GM12878 (cell line): ENCODE measurements at regions not wholly inside any gene's neighbourhood (a gene's known extent, or its start where the extent isn't known, plus 50 kb on each side); places are given as distances from the start of the nearest gene placed in this dataset.

Experiments
- ATAC-seq: fragments of 200-7000 bp; cut with Tn5 transposase; 3 replicates; pipeline ENCODE4 v1.9.1; 2020; ENCODE audit warnings: mild to moderate bottlenecking, moderate library complexity
- BruUV-seq: library from RNA; stranded (reverse); fragments of 400-500 nt; replicated peaks from 2 replicates; lab custom pipeline; 2021; lab: Mats Ljungman, UMichigan
- CTCF ChIA-PET: fragments of 300-600 bp; sonication (Branson Sonifier 250); formaldehyde crosslinking; extraction: SDS; loops from one replicate; lab custom pipeline; 2021; ENCODE audit warnings: inconsistent platforms; lab: Yijun Ruan, JAX
- POLR2A ChIA-PET: fragments of 350-600 bp; formaldehyde crosslinking; extraction: SDS; loops from one replicate; lab custom pipeline; 2021; ENCODE audit warnings: inconsistent platforms; lab: Charles Lee
- RAD21 ChIA-PET: fragments of 300-600 bp; sonication (Branson Sonifier 250); formaldehyde crosslinking; loops from one replicate; lab custom pipeline; 2023; ENCODE audit warnings: antibody characterized with exemption; ENCODE audit not compliant: unreplicated experiment; lab: Charles Lee
- SMC1A ChIA-PET: fragments of 300-600 bp; sonication (Branson Sonifier 250); formaldehyde crosslinking; loops from one replicate; lab custom pipeline; 2023; ENCODE audit not compliant: unreplicated experiment, uncharacterized antibody; lab: Charles Lee
- DNase-seq: peaks from one replicate; pipeline ENCODE4 v3.0.0-alpha.2; 2011; ENCODE audit warnings: low read depth, low spot score
- FAIRE-seq: peaks from 3 replicates; lab custom pipeline; 2011; peaks lifted over from hg19 to GRCh38; lab: Jason Lieb, UNC
- H2AFZ ChIP-seq: 2 replicates; pipeline ENCODE4 v1.6.0; 2011; ENCODE audit warnings: low read depth, low read length, control low read depth; ENCODE audit not compliant: control insufficient read depth
- H3K27ac ChIP-seq: 2 replicates; pipeline ENCODE4 v1.5.1; 2011; ENCODE audit warnings: control low read depth; ENCODE audit not compliant: control insufficient read depth, insufficient read depth
- H3K27me3 ChIP-seq, 2 experiments: replicated peaks in 1 of 2; 2 replicates each; pipeline versions ENCODE4 v1.6.0 to v1.6.1; 2011; ENCODE audit warnings: low read length in 1 of 2; ENCODE audit not compliant: control insufficient read depth in 2 of 2, insufficient read depth in 2 of 2
- H3K36me3 ChIP-seq, 2 experiments: 2 replicates each; pipeline ENCODE4 v1.5.1; 2011; ENCODE audit warnings: low read length in 1 of 2; ENCODE audit not compliant: control insufficient read depth in 2 of 2, insufficient read depth in 2 of 2
- H3K4me1 ChIP-seq: 2 replicates; pipeline ENCODE4 v1.6.1; 2011; ENCODE audit warnings: mild to moderate bottlenecking, low read length, moderate library complexity, mixed read lengths; ENCODE audit not compliant: control insufficient read depth, insufficient read depth
- H3K4me2 ChIP-seq: 2 replicates; pipeline ENCODE4 v1.6.0; 2011; ENCODE audit warnings: control low read depth; ENCODE audit not compliant: control insufficient read depth, insufficient read depth
- H3K4me3 ChIP-seq: fragments of 200-600 bp; sonication (generic); 2 replicates; pipeline ENCODE4 v1.5.1; 2016
- H3K79me2 ChIP-seq: 2 replicates; pipeline ENCODE4 v1.6.0; 2011; ENCODE audit warnings: low read length; ENCODE audit not compliant: control insufficient read depth, insufficient read depth
- H3K9ac ChIP-seq: 2 replicates; pipeline ENCODE4 v1.8.0; 2011; ENCODE audit warnings: low read length, control low read depth, mixed read lengths; ENCODE audit not compliant: control insufficient read depth, insufficient read depth
- H3K9me3 ChIP-seq: replicated peaks from 3 replicates; pipeline ENCODE4 v1.5.1; 2011; ENCODE audit warnings: mild to moderate bottlenecking, low read length; ENCODE audit not compliant: control insufficient read depth, insufficient read depth
- H4K20me1 ChIP-seq: 2 replicates; pipeline ENCODE4 v1.6.0; 2011; ENCODE audit not compliant: control insufficient read depth, insufficient read depth
- ASH2L ChIP-seq: fragments of 300-600, 200-600 bp; sonication (generic); IDR thresholded peaks from 2 replicates; pipeline ENCODE4 v1.6.1; 2017; ENCODE audit warnings: low read depth, mild to moderate bottlenecking, borderline replicate concordance
- BCL11A ChIP-seq: IDR thresholded peaks from 2 replicates; pipeline ENCODE4 v1.6.1; 2011; ENCODE audit warnings: low read depth, low read length
- CBFB ChIP-seq: IDR thresholded peaks from 2 replicates; pipeline ENCODE4 v1.6.1; 2016; ENCODE audit warnings: antibody characterized with exemption, low read depth
- CBX5 ChIP-seq: sonication (generic); IDR thresholded peaks from 2 replicates; pipeline ENCODE4 v1.6.1; 2016; ENCODE audit warnings: low read depth, moderate library complexity, mild to moderate bottlenecking, inconsistent platforms
- CREM ChIP-seq: IDR thresholded peaks from 2 replicates; pipeline ENCODE4 v1.6.1; 2014; ENCODE audit warnings: antibody characterized with exemption, low read depth
- DPF2 ChIP-seq: fragments of 450-650 bp; IDR thresholded peaks from 2 replicates; pipeline ENCODE4 v1.6.1; 2017; ENCODE audit warnings: mild to moderate bottlenecking
- FOS ChIP-seq: IDR thresholded peaks from 3 replicates; pipeline ENCODE4 v1.6.1; 2011; ENCODE audit warnings: borderline replicate concordance; ENCODE audit not compliant: insufficient read length; ENCODE audit errors: extremely low read depth
- FOXM1 ChIP-seq: IDR thresholded peaks from 2 replicates; pipeline ENCODE4 v1.6.1; 2012; ENCODE audit warnings: low read depth, mild to moderate bottlenecking, inconsistent platforms, low read length, moderate library complexity
- KLF5 ChIP-seq: fragments of 450-650 bp; IDR thresholded peaks from 2 replicates; pipeline ENCODE4 v1.6.1; 2014; ENCODE audit warnings: mild to moderate bottlenecking; ENCODE audit not compliant: partially characterized antibody
- LARP7 ChIP-seq: fragments of 450-650 bp; IDR thresholded peaks from 2 replicates; pipeline ENCODE4 v1.6.1; 2017; ENCODE audit warnings: mild to moderate bottlenecking
- MEF2A ChIP-seq: IDR thresholded peaks from 2 replicates; pipeline ENCODE4 v1.6.1; 2011; ENCODE audit warnings: low read depth, mild to moderate bottlenecking, low read length, moderate library complexity; ENCODE audit not compliant: insufficient read depth
- NR2C1 ChIP-seq: fragments of 450-650 bp; IDR thresholded peaks from 2 replicates; pipeline ENCODE4 v1.6.1; 2017; ENCODE audit warnings: antibody characterized with exemption, mild to moderate bottlenecking, moderate library complexity
- NR2F1 ChIP-seq: fragments of 450-650 bp; conservative IDR thresholded peaks from 2 replicates; pipeline ENCODE4 v1.6.1; 2017; ENCODE audit warnings: mild to moderate bottlenecking
- PAX5 ChIP-seq: IDR thresholded peaks from 2 replicates; pipeline ENCODE4 v1.6.1; 2011; ENCODE audit warnings: low read depth, low read length, borderline replicate concordance
- PML ChIP-seq: IDR thresholded peaks from 2 replicates; pipeline ENCODE4 v1.6.1; 2012; ENCODE audit warnings: low read length, inconsistent platforms
- RELB ChIP-seq: fragments of 450-650 bp; IDR thresholded peaks from 2 replicates; pipeline ENCODE4 v1.6.1; 2017; ENCODE audit warnings: low read depth, mild to moderate bottlenecking, moderate library complexity
- SMARCA5 ChIP-seq: fragments of 450-650 bp; IDR thresholded peaks from 2 replicates; pipeline ENCODE4 v1.6.1; 2017; ENCODE audit warnings: mild to moderate bottlenecking
- TBL1XR1 ChIP-seq: IDR thresholded peaks from 2 replicates; pipeline ENCODE4 v1.6.1; 2012; ENCODE audit warnings: low read depth, low read length, improper control_type of control experiment
- ZBED1 ChIP-seq: IDR thresholded peaks from 2 replicates; pipeline ENCODE4 v1.6.1; 2016; ENCODE audit warnings: borderline replicate concordance
- ZNF274 ChIP-seq: IDR thresholded peaks from one replicate; pipeline ENCODE4 v1.8.0; 2011; ENCODE audit not compliant: insufficient read length, insufficient read depth
- ZSCAN29 ChIP-seq: fragments of 450-650 bp; IDR thresholded peaks from 2 replicates; pipeline ENCODE4 v1.6.1; 2017; ENCODE audit warnings: mild to moderate bottlenecking, moderate library complexity
- WGBS: methylation state at CpG from one replicate; pipeline ENCODE4 v1.1.6; 2016; ENCODE audit warnings: low lambda C conversion rate; ENCODE audit not compliant: insufficient replicate concordance, insufficient coverage; ENCODE audit errors: missing lambda C conversion rate; 5-methylcytosine and 5-hydroxymethylcytosine counted together
- in situ Hi-C: fragments of 300-500 bp; cut with MboI; formaldehyde crosslinking; loops from 9 replicates; pipeline ENCODE4 v1.14.3; 2018; ENCODE audit warnings: mixed read lengths
- intact Hi-C: fragments of 100-400 bp; cut with micrococcal nuclease; formaldehyde crosslinking; loops from one replicate; pipeline ENCODE4 v1.14.2; 2022; ENCODE audit not compliant: unreplicated experiment
- TF ChIP-seq, protein P1 (sequence below): IDR thresholded peaks from 2 replicates; pipeline ENCODE4 v1.6.1; 2011; ENCODE audit warnings: borderline replicate concordance, low read depth, mild to moderate bottlenecking, moderate library complexity, mixed read lengths, low read length; ENCODE audit not compliant: insufficient read depth; ENCODE audit errors: extremely low read length

GRCh38 chr15:69713726-69714559, 261.3 kb downstream of the RPLP1 start:
- H3K27ac ChIP-seq: no peak overlapping the region
- DNase-seq (peak; percentile 88), ATAC-seq (peak; percentile 96)
- TF ChIP-seq BCL11A (peak; percentile 95), PML (peak; percentile 62; the same call in 1 of the 2 replicates), CREM (peak; percentile 70; the same call in 1 of the 2 replicates), NR2C1 (no peak), FOXM1 (peak; percentile 85), ASH2L (no peak), ZBED1 (peak; percentile 91; the same call in 1 of the 2 replicates), FOS (no peak), MEF2A (peak; percentile 48; the same call in 1 of the 2 replicates), PAX5 (peak; percentile 96), KLF5 (no peak), ZSCAN29 (no peak), RELB (peak; percentile 72; the same call in 1 of the 2 replicates), CBFB (peak; percentile 84), TBL1XR1 (peak; percentile 74), ZNF274 (no peak), NR2F1 (peak; percentile 96), CBX5 (0 out of 2 replicates have a peak, but pooled peaks have one; percentile 69), SMARCA5 (no peak), DPF2 (peak; percentile 92), LARP7 (no peak)
- TF ChIP-seq, protein P1, sequence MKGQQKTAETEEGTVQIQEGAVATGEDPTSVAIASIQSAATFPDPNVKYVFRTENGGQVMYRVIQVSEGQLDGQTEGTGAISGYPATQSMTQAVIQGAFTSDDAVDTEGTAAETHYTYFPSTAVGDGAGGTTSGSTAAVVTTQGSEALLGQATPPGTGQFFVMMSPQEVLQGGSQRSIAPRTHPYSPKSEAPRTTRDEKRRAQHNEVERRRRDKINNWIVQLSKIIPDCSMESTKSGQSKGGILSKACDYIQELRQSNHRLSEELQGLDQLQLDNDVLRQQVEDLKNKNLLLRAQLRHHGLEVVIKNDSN: no peak

More at GRCh38 chr15:69713726-69714559, 261.3 kb downstream of the RPLP1 start:
- peaks cover 8% of the 10 kb centered on the region for H3K9me3 ChIP-seq
- H3K9ac ChIP-seq: no peak overlapping the region
- ChIA-PET CTCF (interaction anchor here (0.9 to 2.0 kb wide), 6 partner anchors 9 to 137 kb away, joined by 3 to 7 read pairs (median 3); no protein-coding TSS in a partner anchor), POLR2A (interaction anchor here (1.2 to 1.6 kb wide), 4 partner anchors 30 to 39 kb away, joined by 3 to 5 read pairs (median 4); no protein-coding TSS in a partner anchor), RAD21 (interaction anchor here (0.6 to 1.5 kb wide), 11 partner anchors 10 to 114 kb away, joined by 3 to 12 read pairs (median 4); no protein-coding TSS in a partner anchor), SMC1A (interaction anchor here (0.6 to 3.0 kb wide), 13 partner anchors 9 to 111 kb away, joined by 3 to 17 read pairs (median 5); no protein-coding TSS in a partner anchor)
- no TSS peak for BruUV-seq
- H4K20me1 ChIP-seq: no peaks in the 10 kb centered on the region
- H3K4me1 ChIP-seq: peaks cover 27% of the 10 kb centered on the region
- H2AFZ ChIP-seq: no peak overlapping the region
- in situ Hi-C loops: no loop called here
- no peak overlapping the region for H3K4me3 ChIP-seq
- no peaks in the 10 kb centered on the region for H3K36me3 ChIP-seq
- H3K27me3 ChIP-seq: no peaks in the 10 kb centered on the region
- 12% methylated on average over 9 of the region's 9 CpGs for WGBS
- H3K79me2 ChIP-seq: no peaks in the 10 kb centered on the region
- intact Hi-C loops: loop anchor here (2.0 kb wide), 1 partner anchor 45 kb away; no protein-coding TSS in a partner anchor
- peak overlapping the region; percentile 53 for H3K4me2 ChIP-seq
- FAIRE-seq: peak; percentile 97
